Right hindlimb (tissue), 1 donor: ENCODE measurements at regions not wholly inside any gene's neighbourhood (a gene's known extent, or its start where the extent isn't known, plus 50 kb on each side); places are given as distances from the start of the nearest gene placed in this dataset.

ENCODE experiments used
- DNase-seq: peaks from one replicate; pipeline ENCODE4 v3.0.0-alpha.2; 2018

GRCh38 chr2:65666156-65666725 lies 233.8 kb upstream of the SPRED2 start:
- DNase-seq = no peak

- DNase-seq = no peak
Observed at GRCh38 chr2:65664931-65665330, 232.5 kb upstream of the SPRED2 start.

GRCh38 chr2:65663831-65664407 lies 231.5 kb upstream of the SPRED2 start:
- no peak for DNase-seq

DNA sequence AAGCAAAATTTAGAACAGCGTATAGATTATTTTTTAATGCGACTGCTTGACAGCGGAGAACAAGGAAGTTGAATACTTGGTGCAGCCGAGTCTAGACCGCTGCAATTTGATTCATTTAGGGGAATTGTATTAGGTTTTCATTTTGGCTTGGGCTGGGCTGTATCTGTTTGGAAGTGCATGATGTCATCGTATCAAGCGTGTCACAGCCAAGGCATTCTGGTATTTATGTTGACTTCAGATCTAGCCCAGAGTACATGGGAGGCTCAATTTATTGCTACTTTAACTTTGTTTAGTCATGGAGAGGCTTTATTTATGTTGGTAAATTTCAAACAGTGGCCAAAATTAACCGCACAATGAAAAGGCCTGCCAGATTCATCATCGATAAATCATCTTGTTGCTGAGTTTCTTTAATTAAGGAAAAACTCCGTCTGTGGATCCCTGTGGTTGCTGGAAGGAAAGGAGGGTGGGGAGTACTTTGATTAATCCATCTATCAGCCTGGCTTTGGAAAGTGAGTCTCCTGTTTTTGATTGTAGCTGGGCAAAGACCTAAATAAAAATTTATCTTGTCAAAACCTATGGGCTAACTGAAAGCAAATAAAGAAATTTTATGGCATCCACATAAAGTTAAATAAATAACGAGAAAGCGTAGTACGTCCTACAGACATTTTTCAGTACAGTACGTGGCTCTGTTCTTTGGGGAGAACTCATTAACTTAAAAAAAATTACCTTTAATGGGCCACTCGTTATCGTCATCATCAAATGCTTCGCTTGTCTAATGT lies 230.4 kb upstream of the SPRED2 start:
- DNase-seq = peak; percentile 59

DNA sequence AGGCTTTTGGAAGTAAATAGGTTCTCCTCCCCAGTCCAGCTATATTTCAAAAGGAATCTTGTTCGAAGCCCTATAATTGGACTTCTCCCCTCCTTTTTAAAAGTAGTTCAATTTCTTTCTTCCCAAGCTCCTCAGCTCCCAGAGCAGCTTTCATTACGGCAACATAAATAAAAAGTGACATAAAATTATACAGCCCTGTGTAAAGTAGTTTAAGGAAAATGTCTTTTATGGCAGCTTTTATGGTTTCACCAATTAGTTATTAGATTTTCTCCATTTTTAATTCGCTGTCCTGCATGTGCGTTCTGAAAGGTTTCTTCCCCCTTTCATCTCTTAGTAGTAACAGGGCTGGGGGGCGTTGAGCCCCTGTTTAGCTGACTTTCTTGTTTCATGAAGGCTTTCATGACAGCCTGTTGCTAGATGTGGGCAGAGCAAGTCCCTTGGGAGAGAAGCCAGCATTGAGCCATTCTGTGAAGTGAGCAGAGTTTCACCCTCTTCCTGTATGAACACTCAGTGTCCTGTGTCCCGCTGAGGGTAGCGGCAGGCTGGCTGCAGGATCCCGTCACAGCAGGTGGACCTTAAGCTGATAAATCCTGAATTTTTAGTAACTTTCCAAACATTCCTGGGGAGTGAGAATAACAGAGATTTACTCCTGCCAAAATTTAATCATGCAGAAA lies 229.7 kb upstream of the SPRED2 start:
- peak; percentile 28 for DNase-seq

DNA sequence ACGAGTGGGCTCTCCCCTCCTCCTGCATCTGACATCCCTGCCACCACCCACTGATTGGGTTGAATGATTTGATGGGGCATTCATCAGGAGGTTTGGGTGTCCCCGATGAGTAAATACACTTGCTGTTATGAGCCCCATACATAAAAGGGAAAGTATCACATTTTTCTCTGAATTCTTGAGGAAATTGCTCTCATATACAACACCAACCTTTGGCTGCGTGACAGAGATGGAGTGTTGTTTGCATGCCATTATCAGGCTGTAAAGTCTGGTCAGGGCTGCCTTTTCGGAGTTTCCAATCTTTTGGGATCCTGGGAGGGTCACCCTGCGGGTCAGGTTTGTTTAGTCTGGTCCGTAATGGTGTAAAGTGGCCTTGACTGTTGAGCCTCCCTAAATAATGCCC lies 227.9 kb upstream of the SPRED2 start:
- DNase-seq = no peak

- no peak for DNase-seq
Observed at GRCh38 chr2:65658881-65659280, 226.5 kb upstream of the SPRED2 start.

GRCh38 chr2:65658266-65658665 lies 225.9 kb upstream of the SPRED2 start:
- DNase-seq = no peak

GRCh38 chr2:65656160-65656718 lies 223.8 kb upstream of the SPRED2 start:
- DNase-seq = no peak

GRCh38 chr2:65655000-65655399 lies 222.6 kb upstream of the SPRED2 start:
- DNase-seq = no peak

DNA sequence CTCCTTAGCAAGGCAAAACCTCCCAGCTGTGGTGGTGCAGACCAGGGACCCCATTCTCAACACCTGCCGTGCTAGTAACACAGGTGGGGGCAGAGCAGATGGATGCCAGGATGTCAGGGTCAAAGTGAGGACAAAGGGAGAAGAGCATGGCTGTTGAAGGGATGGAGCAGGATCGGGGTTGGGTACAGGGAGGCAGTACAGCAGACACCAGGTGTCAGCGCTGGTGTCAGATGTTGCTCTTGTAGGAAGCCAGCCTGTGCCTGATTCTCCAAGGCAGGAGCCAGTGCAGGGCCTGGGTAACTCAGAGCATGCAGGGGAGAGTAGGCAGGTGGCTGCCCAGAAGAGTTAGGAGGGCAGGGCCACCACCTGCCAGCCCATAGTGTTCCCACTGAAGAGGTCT lies 222.1 kb upstream of the SPRED2 start:
- no peak for DNase-seq

GRCh38 chr2:65652066-65652465 lies 219.7 kb upstream of the SPRED2 start:
- no peak for DNase-seq

GRCh38 chr2:65649811-65650589 lies 217.6 kb upstream of the SPRED2 start:
- no peak for DNase-seq

DNA sequence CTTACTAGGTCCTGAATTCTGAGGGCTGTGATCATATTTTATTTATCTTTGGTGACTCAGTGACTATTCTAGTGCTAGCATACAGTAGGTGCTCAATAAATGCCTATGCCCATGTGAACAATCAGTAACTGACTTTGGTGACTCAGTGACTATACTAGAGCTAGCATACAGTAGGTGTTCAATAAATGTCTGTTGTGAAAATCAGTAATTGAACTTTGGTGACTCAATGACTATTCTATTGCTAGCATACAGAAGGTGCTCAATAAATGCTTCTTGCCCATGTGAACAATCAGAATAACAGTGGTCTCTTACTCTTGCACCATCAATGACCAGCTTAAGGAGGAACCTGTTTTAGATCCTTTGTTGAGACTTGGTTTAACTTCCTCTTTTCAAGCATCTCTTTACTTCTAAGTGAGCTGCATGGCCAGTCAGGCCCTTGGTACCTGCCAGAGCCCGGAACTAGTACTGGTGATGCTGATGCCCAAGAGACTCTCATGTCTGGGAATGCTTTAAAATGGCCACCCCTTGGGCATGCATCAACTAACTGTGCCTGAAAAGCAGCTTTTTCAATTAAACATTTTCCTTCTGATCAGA lies 214.9 kb upstream of the SPRED2 start:
- DNase-seq = no peak

DNA sequence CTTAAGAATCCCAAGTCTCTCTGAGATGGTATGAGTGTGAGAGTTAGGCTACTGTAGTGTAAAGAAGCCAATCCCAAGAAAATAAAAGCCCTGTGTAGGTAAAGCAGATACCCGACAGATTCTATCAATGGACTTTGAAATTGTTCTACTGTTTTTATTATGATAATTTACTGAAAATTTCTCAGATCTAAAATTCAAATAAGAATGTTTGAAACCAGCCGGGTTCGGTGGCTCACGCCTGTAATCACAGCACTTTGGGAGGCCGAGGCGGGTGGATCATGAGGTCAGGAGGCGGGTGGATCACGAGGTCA lies 208.3 kb upstream of the SPRED2 start:
- DNase-seq = no peak

DNA sequence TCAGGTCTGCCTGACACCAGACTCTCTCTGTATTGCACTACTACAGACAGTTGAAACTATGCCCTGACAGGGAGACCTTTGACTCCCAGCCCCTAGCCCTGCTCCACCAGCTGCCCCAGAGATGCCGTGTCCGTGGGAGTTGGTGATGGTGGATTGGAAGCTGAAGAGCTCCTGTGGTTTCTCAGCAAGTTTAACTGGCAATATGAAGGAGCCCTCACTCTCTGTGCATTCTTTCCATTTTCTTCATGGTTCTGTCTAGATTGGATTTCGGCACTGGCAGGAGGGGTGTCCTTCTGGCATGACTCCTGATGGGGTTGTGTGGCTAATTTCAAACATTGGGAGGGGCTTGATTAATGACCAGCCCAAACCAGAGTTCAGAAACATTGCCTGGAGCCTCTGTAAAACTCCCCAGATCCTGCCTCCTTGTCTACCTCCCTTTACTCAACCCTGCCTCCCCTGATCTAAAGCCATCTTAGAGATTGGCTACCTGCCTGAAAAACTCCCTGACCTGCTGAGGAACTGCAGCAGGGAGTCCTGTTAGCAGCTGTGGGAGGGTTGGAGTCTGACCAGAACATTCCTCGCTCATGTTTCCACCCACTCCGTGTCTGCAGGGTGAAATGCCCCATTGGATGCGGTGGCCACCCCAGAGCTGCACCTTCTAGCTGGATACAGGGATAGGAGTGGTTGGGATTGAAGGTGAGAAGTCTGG lies 206.9 kb upstream of the SPRED2 start:
- DNase-seq = peak; percentile 35

- no peak for DNase-seq
Observed at GRCh38 chr2:65638443-65638842, 206.0 kb upstream of the SPRED2 start.

DNA sequence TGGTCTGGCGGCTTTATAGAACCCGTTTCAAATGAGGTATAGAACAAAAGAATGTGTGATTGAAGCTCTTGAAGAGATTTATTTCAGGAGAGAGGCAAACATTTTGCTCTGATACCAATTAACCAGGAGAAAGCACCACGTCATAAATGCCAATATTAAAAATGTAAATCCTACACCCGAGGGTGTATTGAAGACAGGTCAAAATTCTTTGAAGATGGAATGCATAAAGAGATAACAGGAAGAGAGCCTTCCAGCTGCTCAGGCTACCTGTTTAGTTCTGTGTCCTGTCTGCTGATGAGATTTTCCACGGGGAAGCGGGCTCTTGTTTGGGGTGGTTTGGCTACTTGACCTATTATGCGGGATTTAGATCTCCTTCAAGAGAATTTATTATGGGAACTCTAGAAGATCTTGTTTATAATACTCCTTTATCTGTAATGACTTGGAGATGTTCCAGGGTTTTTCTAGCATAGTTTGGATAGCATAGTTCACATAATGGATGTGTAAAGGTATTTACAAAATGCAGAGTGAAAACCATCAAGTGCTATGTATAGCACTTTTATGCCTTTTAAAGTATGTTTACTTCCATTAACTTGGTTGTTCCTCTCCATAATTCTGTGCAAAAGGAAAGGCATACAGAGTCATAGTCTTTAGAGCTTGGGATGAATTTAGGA lies 204.5 kb upstream of the SPRED2 start:
- no peak for DNase-seq

- no peak for DNase-seq
Observed at GRCh38 chr2:65636024-65636423, 203.6 kb upstream of the SPRED2 start.

- DNase-seq = no peak
Observed at GRCh38 chr2:65634304-65634703, 201.9 kb upstream of the SPRED2 start.

GRCh38 chr2:65630643-65631042 lies 198.2 kb upstream of the SPRED2 start:
- no peak for DNase-seq
